ENCODE measurements at regions not wholly inside any gene's neighbourhood (a gene's known extent, or its start where the extent isn't known, plus 50 kb on each side); places are given as distances from the start of the nearest gene placed in this dataset.
"Not testable (repeated sequence)": the region's sequence is repeated elsewhere in the genome, so short reads cannot be mapped to it uniquely, and the experiment has no call there.

DNA sequence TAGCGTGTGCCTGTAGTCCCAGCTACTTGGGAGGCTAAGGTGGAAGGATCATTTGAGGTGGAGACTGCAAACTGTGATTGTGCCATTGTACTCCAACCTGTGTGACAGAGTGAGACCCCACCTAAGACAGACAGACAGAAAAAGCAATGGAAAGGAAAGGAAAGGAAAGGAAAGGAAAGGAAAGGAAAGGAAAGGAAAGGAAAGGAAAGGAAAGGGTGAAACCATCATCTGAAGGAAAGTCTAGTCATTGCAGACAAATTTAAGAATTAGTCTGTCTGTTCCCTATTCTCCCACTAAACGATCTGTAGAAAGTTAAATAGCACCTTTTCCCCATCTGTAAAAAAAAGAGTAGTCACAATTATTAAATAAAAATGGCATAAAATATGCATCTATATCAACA, 91.1 kb upstream of the SKAP2 start:
- no peak for ATAC-seq
- DNase-seq = no peak

DNA sequence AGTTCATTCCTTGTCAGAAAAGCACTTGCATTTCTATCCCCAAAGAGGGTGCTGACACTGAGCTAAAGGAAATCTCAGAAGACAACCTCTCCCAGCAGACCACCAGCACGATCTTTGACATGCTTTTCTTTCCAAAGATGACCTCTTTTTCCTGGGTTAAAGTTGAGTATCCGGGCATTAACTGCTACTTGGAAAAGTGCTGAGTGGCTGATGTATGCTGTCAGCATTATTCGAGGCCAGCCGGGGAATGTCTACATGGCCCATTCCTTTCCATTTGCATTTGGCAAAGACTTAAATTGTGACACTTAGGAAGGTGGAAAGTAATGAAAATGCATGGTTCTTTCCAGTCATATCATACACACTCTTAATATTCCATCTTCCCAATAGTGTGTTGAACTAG, 90.6 kb upstream of the SKAP2 start:
- DNase-seq = no peak
- ATAC-seq = no peak

GRCh38 chr7:26951407-26951950, 87.1 kb upstream of the SKAP2 start:
- DNase-seq (no peak), ATAC-seq (no peak)

GRCh38 chr7:26950889-26951288, 86.5 kb upstream of the SKAP2 start:
- ATAC-seq (no peak), DNase-seq (no peak)

- DNase-seq (no peak), ATAC-seq (no peak)
Measured at GRCh38 chr7:26949319-26949718, 84.9 kb upstream of the SKAP2 start.

DNA sequence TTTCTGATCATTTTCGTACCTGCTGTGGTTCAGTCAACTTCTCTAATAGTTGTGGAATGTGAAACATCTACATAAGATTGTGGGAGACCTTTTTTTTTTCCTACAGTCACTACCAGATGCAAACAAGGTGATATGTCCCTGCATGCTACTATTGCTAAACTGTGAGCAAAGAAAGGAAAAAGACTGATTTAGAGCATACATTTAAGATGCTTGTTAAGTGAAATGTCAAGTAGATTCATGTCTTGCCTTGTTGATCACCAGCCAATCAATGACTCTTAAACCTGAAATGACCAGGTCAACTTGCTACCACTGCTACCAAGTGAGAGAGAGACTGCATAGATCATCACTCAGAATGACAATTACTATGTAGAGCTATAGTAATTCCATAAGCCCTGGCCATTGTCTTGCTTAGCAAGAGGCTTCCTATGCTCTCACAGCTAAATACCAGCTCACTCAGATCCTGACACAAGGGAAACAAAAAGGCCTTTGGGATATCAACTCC, 84.3 kb upstream of the SKAP2 start:
- ATAC-seq = no peak
- DNase-seq = no peak

DNA sequence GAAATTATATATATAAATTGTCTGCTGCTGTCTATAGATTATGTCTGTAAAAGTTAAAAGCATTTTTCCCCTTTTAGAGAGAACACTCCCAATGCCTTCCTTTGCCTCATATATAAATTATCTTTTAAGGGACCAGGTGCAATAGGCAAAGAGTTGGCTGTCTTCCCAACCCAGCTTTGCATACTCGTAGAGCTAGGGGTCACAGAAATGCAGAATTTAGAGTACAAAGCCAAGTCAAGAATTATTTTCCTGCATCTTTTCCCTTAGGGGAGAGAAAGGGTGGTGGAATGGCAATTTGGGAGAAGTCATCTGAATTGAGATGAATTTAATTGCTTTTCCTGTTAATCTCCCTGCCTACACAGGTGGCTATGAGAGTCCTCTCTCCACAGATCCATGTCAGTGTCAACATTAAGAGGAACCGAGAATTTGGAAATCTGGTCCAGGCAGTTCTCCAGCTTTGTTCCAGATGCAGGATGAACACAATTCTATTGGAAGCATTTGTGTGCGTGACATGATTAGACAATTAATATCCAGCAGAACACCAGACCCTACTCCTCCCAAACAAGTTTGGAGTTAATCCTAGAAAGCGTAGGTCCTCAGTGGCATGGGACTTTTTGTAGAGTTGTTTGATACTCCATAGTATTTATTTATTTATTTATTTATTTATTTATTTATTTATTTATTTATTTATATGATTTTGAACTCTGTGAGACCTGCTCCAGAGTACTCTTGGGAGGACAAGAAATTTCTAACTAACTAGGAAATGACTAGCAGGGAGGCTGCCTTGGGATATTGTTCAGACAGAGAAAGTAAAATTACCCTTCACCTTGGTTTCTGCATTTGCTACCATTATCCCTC, 80.3 kb upstream of the SKAP2 start:
- ATAC-seq (no peak), DNase-seq (no peak)

DNA sequence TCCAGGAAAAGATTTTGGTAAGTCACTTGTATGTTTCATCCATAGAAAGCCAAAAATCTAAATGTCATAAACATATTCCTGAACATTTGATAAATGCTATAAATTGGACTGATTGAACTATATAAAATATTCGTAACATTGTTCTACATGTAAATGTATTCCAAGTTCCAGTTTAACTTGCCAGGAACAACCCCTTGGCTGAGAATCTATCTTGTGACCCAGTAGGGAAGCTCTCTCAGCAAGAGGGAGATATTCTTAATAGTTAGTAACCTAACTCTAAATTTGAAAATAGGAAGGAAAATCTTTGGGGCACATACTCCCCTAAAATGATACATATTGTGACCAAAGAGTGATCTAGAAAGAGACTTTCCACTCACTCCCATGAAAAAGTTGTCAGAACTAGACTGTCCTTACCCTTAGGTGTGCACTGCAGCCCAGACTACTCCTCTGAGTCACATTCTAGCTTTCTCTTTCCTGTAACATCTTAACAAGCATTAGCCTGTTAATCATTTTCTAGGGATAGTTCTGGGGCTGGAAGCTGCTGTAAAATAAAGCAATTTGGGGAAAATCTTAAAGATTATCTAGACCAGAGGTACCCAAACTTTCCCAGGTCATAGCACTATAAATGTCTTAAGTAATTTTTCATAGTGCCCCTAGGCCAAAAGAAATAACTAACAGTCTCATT, 73.7 kb upstream of the SKAP2 start:
- DNase-seq (no peak), ATAC-seq (no peak)

DNA sequence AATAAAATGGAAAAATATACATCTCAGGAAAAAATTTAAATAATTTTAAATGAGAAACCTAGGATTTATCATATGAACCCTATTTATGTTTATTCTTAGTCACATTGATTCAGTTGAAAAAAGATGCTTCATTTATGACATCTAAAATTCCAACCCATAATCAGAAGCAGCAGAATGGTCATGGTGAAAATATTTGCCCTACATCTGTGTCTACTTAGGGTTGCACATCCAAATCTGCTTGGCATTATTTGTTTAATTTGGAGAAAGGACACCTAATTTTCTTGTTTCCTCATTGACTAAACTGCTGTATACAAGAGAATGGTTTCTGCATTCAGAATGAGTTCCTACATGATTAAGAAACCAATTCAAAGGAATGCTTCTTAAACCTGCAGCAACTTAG, 72.9 kb upstream of the SKAP2 start:
- DNase-seq = no peak
- ATAC-seq = no peak

DNA sequence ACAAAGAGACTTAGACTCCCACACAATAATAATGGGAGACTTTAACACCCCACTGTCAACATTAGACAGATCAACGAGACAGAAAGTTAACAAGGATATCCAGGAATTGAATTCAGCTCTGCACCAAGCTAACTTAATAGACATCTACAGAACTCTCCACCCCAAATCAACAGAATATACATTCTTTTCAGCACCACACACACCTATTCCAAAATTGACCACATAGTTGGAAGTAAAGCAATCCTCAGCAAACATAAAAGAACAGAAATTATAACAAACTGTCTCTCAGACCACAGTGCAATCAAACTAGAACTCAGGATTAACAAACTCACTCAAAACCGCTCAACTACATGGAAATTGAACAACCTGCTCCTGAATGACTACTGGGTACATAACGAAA, 68.2 kb upstream of the SKAP2 start:
- DNase-seq, ATAC-seq: not testable (repeated sequence)

DNA sequence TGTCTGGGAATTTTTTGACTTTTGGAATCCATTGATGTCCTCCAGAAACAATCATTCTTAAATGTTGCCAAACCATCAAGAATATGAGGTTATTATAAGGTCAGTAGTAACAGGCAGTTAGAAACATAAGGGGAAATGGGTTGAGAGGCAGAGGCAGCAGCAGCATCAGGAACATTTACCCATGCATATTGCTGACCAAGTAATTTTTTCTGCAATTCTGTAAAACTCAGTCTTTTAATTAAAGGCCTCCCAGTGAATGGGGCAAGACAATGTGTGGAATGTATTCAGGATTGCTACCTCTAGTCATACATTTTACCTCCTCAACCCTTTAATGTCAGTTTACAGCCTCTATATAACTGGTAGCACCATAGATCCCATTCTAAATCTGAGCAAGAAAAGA, 66.5 kb upstream of the SKAP2 start:
- ATAC-seq = no peak
- no peak for DNase-seq

- DNase-seq (no peak), ATAC-seq (no peak)
Measured at GRCh38 chr7:26930201-26930600, 65.8 kb upstream of the SKAP2 start.

DNA sequence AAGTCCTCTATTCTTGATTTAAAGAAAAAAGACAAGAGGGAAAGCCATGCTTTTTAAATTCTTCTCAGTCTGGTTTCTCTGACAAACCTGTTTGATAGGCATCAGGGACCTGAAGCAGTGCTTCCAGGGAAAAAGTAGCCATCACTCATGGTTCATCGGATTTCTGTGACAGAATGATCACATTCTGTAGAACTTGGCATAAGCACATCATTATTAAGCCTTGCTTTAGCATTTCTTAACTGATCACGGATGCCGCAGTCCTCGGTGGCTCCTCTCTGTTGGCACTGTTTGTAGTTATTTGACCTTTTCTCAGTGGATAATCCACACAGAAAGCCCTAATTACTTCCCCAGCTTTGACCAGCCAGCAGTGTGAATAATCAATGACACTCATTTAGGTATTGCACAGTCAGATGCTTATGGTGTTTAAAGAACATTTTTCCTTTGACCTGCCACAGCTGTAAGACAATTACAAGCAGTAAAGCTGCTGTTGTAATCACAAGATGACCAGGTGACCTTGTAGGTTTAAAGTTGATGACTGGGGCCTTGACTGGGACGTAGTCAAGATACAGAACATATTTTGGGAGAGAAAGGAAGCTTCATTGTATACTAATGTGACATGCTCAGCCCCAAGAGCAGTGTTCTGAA, 64.4 kb upstream of the SKAP2 start:
- ATAC-seq (no peak), DNase-seq (no peak)

GRCh38 chr7:26925768-26926167, 61.4 kb upstream of the SKAP2 start:
- no peak for ATAC-seq
- no peak for DNase-seq

DNA sequence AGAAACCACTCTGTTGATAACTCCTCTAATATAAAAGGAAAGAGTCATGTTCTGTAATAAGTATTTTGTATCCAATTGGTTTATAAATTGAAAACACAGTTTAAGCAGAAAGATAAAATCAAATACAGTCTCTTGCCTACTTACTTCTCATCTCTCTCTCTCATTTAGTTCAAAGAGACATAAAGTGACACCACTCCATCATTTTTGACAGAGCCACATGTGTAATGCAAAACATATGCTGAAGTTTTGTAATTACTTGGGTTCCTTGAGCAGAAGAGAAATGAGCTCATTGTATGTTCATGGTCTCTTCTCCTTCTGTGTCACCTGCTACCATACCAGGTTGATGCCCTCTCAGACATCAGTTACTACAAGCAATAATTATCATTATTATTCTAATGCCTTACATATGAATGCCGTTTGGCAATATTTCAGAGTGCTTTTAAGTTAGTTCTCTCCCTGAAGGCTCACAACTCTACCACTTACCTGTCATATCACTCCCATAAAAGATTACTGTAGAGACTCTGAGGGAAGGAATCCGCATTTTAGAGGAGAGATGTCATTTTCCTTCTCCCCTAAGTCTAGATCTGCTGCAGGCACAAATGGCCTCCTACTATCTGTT, 59.9 kb upstream of the SKAP2 start:
- ATAC-seq (no peak), DNase-seq (no peak)

GRCh38 chr7:26919906-26920493, 55.6 kb upstream of the SKAP2 start:
- ATAC-seq (no peak), DNase-seq (no peak)

DNA sequence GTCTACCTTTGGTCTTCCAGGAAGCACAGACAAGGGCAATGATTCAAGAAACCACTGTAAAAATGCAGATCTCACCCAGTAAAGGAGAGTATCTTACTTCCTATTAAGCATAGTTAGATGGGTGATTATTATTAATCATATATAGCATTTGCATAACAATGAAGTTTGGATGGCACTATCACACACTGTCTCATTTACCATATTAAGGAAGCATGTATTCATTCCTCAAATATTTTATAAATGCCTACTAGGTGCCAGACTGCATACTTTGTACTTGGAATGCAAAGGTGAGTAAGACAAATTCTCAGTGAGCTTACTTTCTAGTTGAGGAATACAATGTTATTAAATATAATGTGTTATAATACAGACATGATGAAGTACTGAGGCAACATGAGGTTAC, 53.9 kb upstream of the SKAP2 start:
- DNase-seq = no peak
- ATAC-seq = no peak

GRCh38 chr7:26916779-26917320, 52.5 kb upstream of the SKAP2 start:
- DNase-seq (no peak), ATAC-seq (no peak)

DNA sequence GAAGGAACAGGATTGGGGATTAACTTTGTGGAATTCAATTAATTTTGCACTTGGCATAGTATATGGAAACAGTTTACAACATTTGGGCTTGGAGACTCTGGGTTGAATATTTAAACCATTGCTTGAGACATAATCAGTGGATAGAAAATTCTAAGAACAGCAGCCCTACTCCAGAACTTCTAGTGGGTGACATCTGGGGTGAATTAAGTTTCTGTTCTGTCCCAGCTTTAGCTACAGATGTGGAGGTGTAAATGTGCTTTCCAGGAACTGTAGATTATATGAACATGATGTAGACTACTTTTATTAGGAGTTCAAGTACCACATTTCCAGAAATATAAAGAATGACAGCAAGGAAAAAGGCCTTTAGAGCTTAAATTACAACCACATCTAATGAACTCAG, 51.9 kb upstream of the SKAP2 start:
- DNase-seq = no peak
- no peak for ATAC-seq

Measured in stimulated activated naive CD8-positive, alpha-beta T cell treated with anti-CD3 and anti-CD28 coated beads, Interleukin-15, Interleukin-2, amounts not matched to agents 100 U/mL and 50 U/mL, for 24 hours (primary cell).